WTC11 (cell line): ENCODE measurements at regions not wholly inside any gene's neighbourhood (a gene's known extent, or its start where the extent isn't known, plus 50 kb on each side); places are given as distances from the start of the nearest gene placed in this dataset.

ENCODE experiments used
- ATAC-seq: fragments of 200-7000 bp; cut with Tn5 transposase; 2 replicates; pipeline ENCODE4 v1.10.0; 2021; ENCODE audit warnings: mild to moderate bottlenecking, moderate library complexity
- CTCF ChIA-PET: fragments of 300-600 bp; sonication (Branson Sonifier 250); formaldehyde crosslinking; loops from one replicate; lab custom pipeline; 2021; ENCODE audit warnings: antibody characterized with exemption; lab: Charles Lee
- POLR2A ChIA-PET: fragments of 350-600 bp; sonication (Branson Sonifier 250); formaldehyde crosslinking; loops from one replicate; lab custom pipeline; 2021; ENCODE audit warnings: antibody characterized with exemption; lab: Charles Lee
- DNase-seq: peaks from one replicate; pipeline ENCODE4 v3.0.0; 2021; ENCODE audit warnings: low spot score
- H3K27ac Mint-ChIP-seq: 2 replicates; pipeline ENCODE4 v1.8.0; 2021; ENCODE audit warnings: mixed read lengths
- H3K27me3 Mint-ChIP-seq: 2 replicates; pipeline ENCODE4 v1.8.0; 2021; ENCODE audit warnings: low read depth, mild to moderate bottlenecking, moderate library complexity, mixed read lengths
- H3K36me3 Mint-ChIP-seq: 2 replicates; pipeline ENCODE4 v1.8.0; 2021; ENCODE audit warnings: mixed read lengths
- H3K4me1 Mint-ChIP-seq: 2 replicates; pipeline ENCODE4 v1.8.0; 2022; ENCODE audit warnings: mixed read lengths
- H3K4me3 Mint-ChIP-seq: 2 replicates; pipeline ENCODE4 v1.8.0; 2021; ENCODE audit warnings: mild to moderate bottlenecking, moderate library complexity, mixed read lengths
- H3K9me3 Mint-ChIP-seq: 2 replicates; pipeline ENCODE4 v1.8.0; 2021; ENCODE audit warnings: mixed read lengths
- AR ChIP-seq: fragments of 250-450 bp; sonication (Bioruptor Pico); IDR thresholded peaks from 2 replicates; pipeline ENCODE4 v1.9.0; 2021; ENCODE audit warnings: mild to moderate bottlenecking
- ATF1 ChIP-seq: sonication (generic); formaldehyde crosslinking; IDR thresholded peaks from 2 replicates; pipeline ENCODE4 v1.8.1; 2023; ENCODE audit warnings: mild to moderate bottlenecking, moderate library complexity, missing genetic modification reagents
- ATF3 ChIP-seq: sonication (generic); formaldehyde crosslinking; conservative IDR thresholded peaks from 2 replicates; pipeline ENCODE4 v1.8.1; 2022; ENCODE audit warnings: mild to moderate bottlenecking, missing genetic modification reagents
- HMGA2 ChIP-seq: fragments of 250-450 bp; sonication (Bioruptor Pico); IDR thresholded peaks from 2 replicates; pipeline ENCODE4 v1.4.0; 2021; ENCODE audit warnings: mild to moderate bottlenecking, moderate library complexity
- HMGXB4 ChIP-seq: sonication (generic); formaldehyde crosslinking; IDR thresholded peaks from 2 replicates; pipeline ENCODE4 v1.8.1; 2023; ENCODE audit warnings: mild to moderate bottlenecking, moderate library complexity, missing genetic modification reagents
- IRF1 ChIP-seq: sonication (generic); formaldehyde crosslinking; IDR thresholded peaks from 2 replicates; pipeline ENCODE4 v1.8.0; 2023; ENCODE audit warnings: missing genetic modification reagents
- NFYB ChIP-seq: sonication (generic); formaldehyde crosslinking; conservative IDR thresholded peaks from 2 replicates; pipeline ENCODE4 v1.8.0; 2022; ENCODE audit warnings: low read depth, missing genetic modification reagents
- SP1 ChIP-seq: sonication (generic); formaldehyde crosslinking; conservative IDR thresholded peaks from 2 replicates; pipeline ENCODE4 v1.8.1; 2022; ENCODE audit warnings: missing genetic modification reagents
- TEAD1 ChIP-seq: sonication (generic); formaldehyde crosslinking; IDR thresholded peaks from 2 replicates; pipeline ENCODE4 v1.8.0; 2022; ENCODE audit warnings: mild to moderate bottlenecking, missing genetic modification reagents
- ZBTB21 ChIP-seq: sonication (generic); formaldehyde crosslinking; IDR thresholded peaks from 2 replicates; pipeline ENCODE4 v1.8.1; 2023; ENCODE audit warnings: mild to moderate bottlenecking, missing genetic modification reagents, borderline replicate concordance
- ZNF121 ChIP-seq: sonication (generic); formaldehyde crosslinking; IDR thresholded peaks from 2 replicates; pipeline ENCODE4 v1.8.0; 2023; ENCODE audit warnings: missing genetic modification reagents
- ZNF219 ChIP-seq: sonication (generic); formaldehyde crosslinking; IDR thresholded peaks from 2 replicates; pipeline ENCODE4 v1.8.0; 2023; ENCODE audit warnings: missing genetic modification reagents, mild to moderate bottlenecking, borderline replicate concordance
- ZSCAN18 ChIP-seq: fragments of 250-450 bp; sonication (Bioruptor Pico); IDR thresholded peaks from 2 replicates; pipeline ENCODE4 v2.1.2; 2022; ENCODE audit warnings: mild to moderate bottlenecking, moderate library complexity
- TF ChIP-seq, protein P1 (sequence below): sonication (generic); formaldehyde crosslinking; IDR thresholded peaks from 2 replicates; pipeline ENCODE4 v1.8.0; 2022; ENCODE audit warnings: mild to moderate bottlenecking, missing genetic modification reagents
- TF ChIP-seq, protein P2 (sequence below): fragments of 250-450 bp; sonication (Bioruptor Pico); IDR thresholded peaks from 2 replicates; pipeline ENCODE4 v1.9.0; 2021; ENCODE audit warnings: mild to moderate bottlenecking
- TF ChIP-seq, protein P3 (sequence below): sonication (generic); formaldehyde crosslinking; conservative IDR thresholded peaks from 2 replicates; pipeline ENCODE4 v1.8.1; 2023; ENCODE audit warnings: mild to moderate bottlenecking, low read depth, missing genetic modification reagents, moderate library complexity
- TF ChIP-seq, protein P4 (sequence below): sonication (generic); formaldehyde crosslinking; IDR thresholded peaks from 2 replicates; pipeline ENCODE4 v1.8.0; 2022; ENCODE audit warnings: mild to moderate bottlenecking, missing genetic modification reagents
- TF ChIP-seq, protein P5 (sequence below): sonication (generic); formaldehyde crosslinking; IDR thresholded peaks from 2 replicates; pipeline ENCODE4 v1.8.0; 2022; ENCODE audit warnings: missing genetic modification reagents
- TF ChIP-seq, protein P6 (sequence below): sonication (generic); formaldehyde crosslinking; IDR thresholded peaks from 2 replicates; pipeline ENCODE4 v1.8.0; 2022; ENCODE audit warnings: mild to moderate bottlenecking, missing genetic modification reagents

DNA sequence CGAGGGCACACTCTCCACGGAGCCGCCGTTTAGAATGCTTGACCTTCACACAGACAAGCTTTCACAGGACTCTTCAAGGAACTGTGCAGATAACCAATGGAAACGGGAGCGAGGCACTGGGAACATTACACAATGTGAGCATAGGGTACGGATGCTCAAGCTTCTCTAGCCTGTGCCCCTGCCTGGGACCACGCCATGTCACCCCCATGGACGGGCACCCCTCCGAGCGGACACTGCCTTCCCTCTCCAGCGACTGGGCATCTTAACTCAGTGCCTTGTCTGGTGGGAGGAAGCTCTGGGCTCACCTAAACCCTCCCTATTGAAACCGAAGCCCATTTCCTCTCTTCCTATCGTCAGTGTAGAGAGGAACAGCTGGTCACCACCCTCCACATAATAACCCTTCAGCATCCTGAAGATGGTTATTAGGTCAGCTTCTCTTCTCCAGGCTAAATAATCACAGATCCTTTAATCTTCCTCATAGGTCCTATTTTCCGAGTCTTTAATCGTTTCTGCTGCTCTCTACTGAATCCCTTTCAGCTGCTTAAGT, 626.7 kb downstream of the GALR1 start:
- DNase-seq (no peak), ATAC-seq (no peak)
- Mint-ChIP-seq H3K4me3 (no peak overlapping the region), H3K27ac (no peak overlapping the region), H3K27me3 (no peaks in the 10 kb centered on the region; the same call in 1 of the 2 replicates), H3K9me3 (peaks cover 50% of the 10 kb centered on the region), H3K36me3 (peaks cover 28% of the 10 kb centered on the region), H3K4me1 (no peaks in the 10 kb centered on the region)
- TF ChIP-seq ZSCAN18 (CRISPR knock-in tag) (no peak), ZNF121 (CRISPR knock-in tag) (no peak), NFYB (no peak), IRF1 (CRISPR knock-in tag) (no peak), ATF3 (no peak), ZBTB21 (no peak), ZNF219 (CRISPR knock-in tag) (no peak), TEAD1 (CRISPR knock-in tag) (no peak), HMGXB4 (CRISPR knock-in tag) (no peak), AR (CRISPR knock-in tag) (no peak), HMGA2 (CRISPR knock-in tag) (no peak), ATF1 (CRISPR knock-in tag) (no peak), SP1 (CRISPR knock-in tag) (no peak)
- TF ChIP-seq, protein P1, sequence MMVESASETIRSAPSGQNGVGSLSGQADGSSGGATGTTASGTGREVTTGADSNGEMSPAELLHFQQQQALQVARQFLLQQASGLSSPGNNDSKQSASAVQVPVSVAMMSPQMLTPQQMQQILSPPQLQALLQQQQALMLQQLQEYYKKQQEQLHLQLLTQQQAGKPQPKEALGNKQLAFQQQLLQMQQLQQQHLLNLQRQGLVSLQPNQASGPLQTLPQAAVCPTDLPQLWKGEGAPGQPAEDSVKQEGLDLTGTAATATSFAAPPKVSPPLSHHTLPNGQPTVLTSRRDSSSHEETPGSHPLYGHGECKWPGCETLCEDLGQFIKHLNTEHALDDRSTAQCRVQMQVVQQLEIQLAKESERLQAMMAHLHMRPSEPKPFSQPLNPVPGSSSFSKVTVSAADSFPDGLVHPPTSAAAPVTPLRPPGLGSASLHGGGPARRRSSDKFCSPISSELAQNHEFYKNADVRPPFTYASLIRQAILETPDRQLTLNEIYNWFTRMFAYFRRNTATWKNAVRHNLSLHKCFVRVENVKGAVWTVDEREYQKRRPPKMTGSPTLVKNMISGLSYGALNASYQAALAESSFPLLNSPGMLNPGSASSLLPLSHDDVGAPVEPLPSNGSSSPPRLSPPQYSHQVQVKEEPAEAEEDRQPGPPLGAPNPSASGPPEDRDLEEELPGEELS (CRISPR knock-in tag), result no peak
- TF ChIP-seq, protein P2, sequence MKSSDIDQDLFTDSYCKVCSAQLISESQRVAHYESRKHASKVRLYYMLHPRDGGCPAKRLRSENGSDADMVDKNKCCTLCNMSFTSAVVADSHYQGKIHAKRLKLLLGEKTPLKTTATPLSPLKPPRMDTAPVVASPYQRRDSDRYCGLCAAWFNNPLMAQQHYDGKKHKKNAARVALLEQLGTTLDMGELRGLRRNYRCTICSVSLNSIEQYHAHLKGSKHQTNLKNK (CRISPR knock-in tag), result no peak
- TF ChIP-seq, protein P3, sequence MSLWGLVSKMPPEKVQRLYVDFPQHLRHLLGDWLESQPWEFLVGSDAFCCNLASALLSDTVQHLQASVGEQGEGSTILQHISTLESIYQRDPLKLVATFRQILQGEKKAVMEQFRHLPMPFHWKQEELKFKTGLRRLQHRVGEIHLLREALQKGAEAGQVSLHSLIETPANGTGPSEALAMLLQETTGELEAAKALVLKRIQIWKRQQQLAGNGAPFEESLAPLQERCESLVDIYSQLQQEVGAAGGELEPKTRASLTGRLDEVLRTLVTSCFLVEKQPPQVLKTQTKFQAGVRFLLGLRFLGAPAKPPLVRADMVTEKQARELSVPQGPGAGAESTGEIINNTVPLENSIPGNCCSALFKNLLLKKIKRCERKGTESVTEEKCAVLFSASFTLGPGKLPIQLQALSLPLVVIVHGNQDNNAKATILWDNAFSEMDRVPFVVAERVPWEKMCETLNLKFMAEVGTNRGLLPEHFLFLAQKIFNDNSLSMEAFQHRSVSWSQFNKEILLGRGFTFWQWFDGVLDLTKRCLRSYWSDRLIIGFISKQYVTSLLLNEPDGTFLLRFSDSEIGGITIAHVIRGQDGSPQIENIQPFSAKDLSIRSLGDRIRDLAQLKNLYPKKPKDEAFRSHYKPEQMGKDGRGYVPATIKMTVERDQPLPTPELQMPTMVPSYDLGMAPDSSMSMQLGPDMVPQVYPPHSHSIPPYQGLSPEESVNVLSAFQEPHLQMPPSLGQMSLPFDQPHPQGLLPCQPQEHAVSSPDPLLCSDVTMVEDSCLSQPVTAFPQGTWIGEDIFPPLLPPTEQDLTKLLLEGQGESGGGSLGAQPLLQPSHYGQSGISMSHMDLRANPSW (CRISPR knock-in tag), result no peak
- TF ChIP-seq, protein P4, sequence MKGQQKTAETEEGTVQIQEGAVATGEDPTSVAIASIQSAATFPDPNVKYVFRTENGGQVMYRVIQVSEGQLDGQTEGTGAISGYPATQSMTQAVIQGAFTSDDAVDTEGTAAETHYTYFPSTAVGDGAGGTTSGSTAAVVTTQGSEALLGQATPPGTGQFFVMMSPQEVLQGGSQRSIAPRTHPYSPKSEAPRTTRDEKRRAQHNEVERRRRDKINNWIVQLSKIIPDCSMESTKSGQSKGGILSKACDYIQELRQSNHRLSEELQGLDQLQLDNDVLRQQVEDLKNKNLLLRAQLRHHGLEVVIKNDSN (CRISPR knock-in tag), result no peak
- TF ChIP-seq, protein P5, sequence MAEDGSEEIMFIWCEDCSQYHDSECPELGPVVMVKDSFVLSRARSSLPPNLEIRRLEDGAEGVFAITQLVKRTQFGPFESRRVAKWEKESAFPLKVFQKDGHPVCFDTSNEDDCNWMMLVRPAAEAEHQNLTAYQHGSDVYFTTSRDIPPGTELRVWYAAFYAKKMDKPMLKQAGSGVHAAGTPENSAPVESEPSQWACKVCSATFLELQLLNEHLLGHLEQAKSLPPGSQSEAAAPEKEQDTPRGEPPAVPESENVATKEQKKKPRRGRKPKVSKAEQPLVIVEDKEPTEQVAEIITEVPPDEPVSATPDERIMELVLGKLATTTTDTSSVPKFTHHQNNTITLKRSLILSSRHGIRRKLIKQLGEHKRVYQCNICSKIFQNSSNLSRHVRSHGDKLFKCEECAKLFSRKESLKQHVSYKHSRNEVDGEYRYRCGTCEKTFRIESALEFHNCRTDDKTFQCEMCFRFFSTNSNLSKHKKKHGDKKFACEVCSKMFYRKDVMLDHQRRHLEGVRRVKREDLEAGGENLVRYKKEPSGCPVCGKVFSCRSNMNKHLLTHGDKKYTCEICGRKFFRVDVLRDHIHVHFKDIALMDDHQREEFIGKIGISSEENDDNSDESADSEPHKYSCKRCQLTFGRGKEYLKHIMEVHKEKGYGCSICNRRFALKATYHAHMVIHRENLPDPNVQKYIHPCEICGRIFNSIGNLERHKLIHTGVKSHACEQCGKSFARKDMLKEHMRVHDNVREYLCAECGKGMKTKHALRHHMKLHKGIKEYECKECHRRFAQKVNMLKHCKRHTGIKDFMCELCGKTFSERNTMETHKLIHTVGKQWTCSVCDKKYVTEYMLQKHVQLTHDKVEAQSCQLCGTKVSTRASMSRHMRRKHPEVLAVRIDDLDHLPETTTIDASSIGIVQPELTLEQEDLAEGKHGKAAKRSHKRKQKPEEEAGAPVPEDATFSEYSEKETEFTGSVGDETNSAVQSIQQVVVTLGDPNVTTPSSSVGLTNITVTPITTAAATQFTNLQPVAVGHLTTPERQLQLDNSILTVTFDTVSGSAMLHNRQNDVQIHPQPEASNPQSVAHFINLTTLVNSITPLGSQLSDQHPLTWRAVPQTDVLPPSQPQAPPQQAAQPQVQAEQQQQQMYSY, result no peak
- TF ChIP-seq, protein P6, sequence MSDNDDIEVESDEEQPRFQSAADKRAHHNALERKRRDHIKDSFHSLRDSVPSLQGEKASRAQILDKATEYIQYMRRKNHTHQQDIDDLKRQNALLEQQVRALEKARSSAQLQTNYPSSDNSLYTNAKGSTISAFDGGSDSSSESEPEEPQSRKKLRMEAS (CRISPR knock-in tag), result no peak
- POLR2A ChIA-PET, result no interaction called here
- CTCF ChIA-PET, result no interaction called here
